AG09319 (cell line): ENCODE measurements at regions not wholly inside any gene's neighbourhood (a gene's known extent, or its start where the extent isn't known, plus 50 kb on each side); places are given as distances from the start of the nearest gene placed in this dataset.
"Not testable (repeated sequence)": the region's sequence is repeated elsewhere in the genome, so short reads cannot be mapped to it uniquely, and the experiment has no call there.

Experiments used
- DNase-seq: peaks from one replicate; pipeline ENCODE4 v3.0.0-alpha.2; 2010; ENCODE audit warnings: low read depth; ENCODE audit errors: extremely low read depth
- TF ChIP-seq, protein P1 (sequence below): IDR thresholded peaks from 2 replicates; pipeline ENCODE4 v1.5.1; 2011; ENCODE audit warnings: low read depth, mild to moderate bottlenecking, inconsistent platforms, low read length, moderate library complexity

DNA sequence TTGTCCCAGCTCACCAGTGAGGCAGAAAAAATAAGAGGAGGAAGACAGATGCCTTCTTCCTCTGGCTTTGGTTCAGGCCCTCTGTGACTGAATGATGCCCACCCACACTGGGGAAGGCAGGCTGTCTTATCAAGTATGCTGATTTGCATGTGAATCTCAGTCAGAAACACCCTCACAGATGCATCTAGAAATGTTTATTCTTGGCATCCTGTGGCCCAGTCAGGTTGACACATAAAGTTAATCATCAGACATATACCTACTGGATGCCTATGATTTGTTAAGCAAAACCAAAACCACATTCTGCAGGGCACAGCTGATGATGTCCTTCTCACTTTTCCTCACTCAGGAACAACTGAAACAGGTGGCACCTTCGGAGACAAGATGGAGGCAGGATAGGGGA is 243.4 kb upstream of the KCNN2 start:
- TF ChIP-seq, protein P1, sequence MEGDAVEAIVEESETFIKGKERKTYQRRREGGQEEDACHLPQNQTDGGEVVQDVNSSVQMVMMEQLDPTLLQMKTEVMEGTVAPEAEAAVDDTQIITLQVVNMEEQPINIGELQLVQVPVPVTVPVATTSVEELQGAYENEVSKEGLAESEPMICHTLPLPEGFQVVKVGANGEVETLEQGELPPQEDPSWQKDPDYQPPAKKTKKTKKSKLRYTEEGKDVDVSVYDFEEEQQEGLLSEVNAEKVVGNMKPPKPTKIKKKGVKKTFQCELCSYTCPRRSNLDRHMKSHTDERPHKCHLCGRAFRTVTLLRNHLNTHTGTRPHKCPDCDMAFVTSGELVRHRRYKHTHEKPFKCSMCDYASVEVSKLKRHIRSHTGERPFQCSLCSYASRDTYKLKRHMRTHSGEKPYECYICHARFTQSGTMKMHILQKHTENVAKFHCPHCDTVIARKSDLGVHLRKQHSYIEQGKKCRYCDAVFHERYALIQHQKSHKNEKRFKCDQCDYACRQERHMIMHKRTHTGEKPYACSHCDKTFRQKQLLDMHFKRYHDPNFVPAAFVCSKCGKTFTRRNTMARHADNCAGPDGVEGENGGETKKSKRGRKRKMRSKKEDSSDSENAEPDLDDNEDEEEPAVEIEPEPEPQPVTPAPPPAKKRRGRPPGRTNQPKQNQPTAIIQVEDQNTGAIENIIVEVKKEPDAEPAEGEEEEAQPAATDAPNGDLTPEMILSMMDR, result no peak

DNA sequence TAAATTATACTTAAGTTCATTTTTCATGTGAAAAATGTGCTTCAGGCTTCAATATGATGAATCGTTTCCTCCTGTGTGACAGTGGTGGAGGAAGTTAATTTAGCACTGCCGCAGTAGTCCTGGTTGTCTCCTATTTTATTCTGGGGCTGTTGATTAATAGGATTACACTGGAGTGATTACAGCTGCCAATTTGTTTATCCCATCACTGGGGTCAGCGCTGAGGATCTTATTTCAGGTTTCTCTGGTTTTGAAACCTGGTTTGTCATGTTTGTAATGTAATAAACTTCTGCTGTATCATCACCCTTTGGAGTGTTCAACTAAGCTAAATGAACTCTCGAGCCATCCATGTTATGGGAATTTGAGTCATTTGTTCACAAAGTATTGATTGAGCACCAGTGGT is 241.7 kb upstream of the KCNN2 start:
- DNase-seq, result no peak
- TF ChIP-seq, protein P1, result no peak

More for the DNA sequence above, 243.4 kb upstream of the KCNN2 start:
- no peak for DNase-seq

DNA sequence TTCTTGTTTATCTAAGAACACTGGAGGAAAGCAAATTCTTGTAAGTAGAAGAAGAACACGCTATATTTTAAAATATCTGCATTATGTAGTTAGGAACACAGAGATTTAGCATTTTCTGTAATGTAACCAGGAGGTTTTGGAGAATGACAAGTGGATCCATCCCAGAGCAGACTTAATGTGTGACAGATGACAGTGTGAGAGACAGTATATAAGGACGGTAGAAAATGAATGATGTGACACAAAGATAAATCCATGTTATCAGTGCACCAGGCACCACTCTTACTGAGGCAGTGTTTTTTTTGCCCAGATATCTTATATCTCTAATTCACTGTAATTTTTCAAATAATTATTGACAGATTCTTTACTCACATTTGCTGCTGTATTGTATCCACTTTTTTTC is 239.0 kb upstream of the KCNN2 start:
- TF ChIP-seq, protein P1, result no peak
- DNase-seq, result no peak

DNA sequence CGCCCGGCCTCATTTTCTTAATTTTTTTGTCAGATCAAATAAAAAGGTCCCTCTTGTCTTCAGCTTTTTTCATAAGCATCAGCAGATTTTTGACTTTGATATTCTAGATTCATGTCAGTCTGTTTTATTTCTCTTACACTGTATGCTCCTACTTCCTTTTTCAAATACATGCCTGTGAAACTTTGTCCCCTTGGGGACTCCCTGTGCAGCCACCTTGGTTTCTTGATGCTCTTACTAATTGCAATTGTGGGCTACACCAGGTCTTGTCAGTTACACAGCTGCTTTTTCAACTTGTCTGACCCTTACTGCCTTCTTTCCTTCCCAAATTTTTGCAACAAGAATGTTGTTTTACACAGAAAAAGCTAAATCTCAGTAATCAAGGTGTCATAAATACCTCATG is 238.2 kb upstream of the KCNN2 start:
- no peak for DNase-seq

DNA sequence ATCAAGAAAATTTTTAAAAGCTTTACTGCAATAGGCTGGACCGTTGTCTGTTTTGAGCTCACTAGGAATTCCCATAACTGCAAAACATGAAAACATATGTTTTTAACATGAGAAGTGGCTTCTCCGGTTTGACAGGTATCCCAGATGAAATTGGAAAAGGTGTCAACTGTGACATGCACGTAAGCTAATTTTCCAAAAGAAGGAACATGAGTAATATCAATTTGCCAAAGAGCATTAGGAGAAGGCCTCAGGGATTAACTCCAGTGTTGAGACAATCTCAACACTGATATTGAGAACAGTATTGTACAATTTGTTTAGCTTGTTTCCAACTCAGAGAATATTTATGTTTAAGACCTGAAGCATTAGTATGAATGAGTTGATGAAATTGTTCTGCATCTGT is 215.5 kb upstream of the KCNN2 start:
- DNase-seq, result no peak

More for the DNA sequence above, 238.2 kb upstream of the KCNN2 start:
- TF ChIP-seq, protein P1, result no peak

DNA sequence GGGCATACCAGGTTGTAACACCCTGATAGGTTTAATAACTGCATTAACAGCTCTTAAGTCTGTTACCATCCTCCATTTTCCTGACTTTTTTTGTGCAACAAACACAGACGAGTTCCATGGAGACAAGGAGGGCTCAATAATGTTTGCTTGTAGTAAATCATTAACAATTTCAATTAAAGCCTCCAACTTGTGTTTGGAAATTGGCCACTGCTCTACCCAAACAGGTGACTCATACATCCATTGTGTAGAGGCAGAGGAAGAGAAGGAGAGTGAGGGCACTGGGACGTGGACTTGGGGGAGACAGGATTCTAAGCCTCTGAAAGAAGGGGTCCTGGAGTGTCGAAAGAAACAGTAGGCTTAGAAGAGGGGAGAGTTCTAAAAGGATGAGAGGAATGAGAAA is 213.6 kb upstream of the KCNN2 start:
- TF ChIP-seq, protein P1, result no peak
- no peak for DNase-seq

More for the DNA sequence above, 215.5 kb upstream of the KCNN2 start:
- TF ChIP-seq, protein P1, result no peak

DNA sequence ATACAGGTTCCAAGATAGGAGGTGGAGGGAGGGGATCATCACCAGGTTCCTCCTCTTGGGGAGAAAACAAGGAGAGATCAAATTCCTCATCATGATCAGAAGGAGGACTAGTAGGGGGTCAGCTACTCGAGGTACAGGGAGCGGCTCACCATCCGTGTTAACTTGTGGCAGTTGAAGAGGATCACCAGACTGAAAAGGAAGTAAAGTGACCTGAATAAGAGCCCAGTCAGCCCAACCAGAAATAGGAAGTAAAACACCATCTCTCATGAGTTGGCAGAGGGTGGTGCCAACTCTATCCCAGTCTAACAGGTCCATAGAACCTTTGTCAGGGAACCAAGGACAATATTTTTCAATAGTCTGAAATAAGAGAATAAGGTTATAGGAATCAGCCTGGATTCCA is 213.1 kb upstream of the KCNN2 start:
- not testable (repeated sequence) for DNase-seq

DNA sequence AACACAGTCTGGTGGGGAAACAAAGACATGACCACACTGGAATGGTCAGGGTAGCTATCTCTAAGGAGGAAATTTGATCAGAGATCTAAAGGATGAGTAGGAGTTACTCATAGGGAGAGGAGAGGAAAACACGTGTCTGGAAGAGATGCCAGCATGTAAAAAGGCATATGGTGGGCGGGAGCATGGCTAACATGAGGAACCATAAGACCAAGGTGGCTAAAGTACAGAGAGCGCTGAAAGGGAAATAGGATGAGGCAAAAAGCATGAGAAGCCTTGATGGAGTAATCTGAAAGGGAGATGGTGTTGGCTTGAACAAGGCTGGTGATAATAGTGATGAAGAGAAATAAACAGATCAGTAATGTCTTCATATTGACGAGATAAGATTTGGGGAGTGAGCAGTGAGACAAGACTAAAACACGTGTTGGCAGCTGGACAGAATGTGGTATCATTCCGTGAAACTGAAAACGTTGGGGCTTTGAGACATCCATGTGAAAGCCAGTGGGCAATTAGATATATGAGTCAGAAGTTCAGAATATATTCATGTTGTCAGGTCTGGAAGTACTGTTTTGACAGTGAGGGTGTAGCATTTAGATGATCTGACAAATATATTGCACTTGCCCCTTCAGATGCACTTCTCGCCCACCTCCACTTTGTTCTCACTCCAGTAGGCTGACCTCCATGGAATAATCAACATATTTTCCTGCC is 209.1 kb upstream of the KCNN2 start:
- TF ChIP-seq, protein P1, result no peak
- no peak for DNase-seq
